ENCODE measurements at regions not wholly inside any gene's neighbourhood (a gene's known extent, or its start where the extent isn't known, plus 50 kb on each side); places are given as distances from the start of the nearest gene placed in this dataset.

DNA sequence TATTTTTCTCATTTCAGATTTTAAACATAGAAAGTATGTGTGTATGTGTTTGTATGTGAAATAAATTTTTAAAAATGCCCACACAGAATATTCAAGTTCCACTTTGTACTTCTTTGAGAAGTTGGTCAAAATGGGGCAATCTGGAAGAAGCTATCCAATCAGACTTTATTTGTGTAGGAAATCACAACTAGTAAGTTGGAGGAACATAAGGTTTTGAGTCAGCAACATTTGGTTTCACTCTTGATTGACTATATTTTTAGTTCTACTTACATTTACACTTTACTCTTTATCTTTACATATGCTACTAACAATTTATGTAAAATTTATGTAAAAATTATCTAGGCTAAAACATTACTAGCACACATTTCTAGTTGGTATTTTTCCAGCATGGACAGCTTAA, 128.1 kb downstream of the ATXN7L3B start:
- TF ChIP-seq EP300 (IDR thresholded peaks at IDR 0.05; ENCODE audit: low read depth in 2 of 2, low read length in 2 of 2) (no peak), EP300 (CRISPR knock-in tag; IDR thresholded peaks at IDR 0.05; ENCODE audit: borderline replicate concordance) (no peak), RELA (CRISPR knock-in tag; IDR thresholded peaks at IDR 0.05) (no peak)

Measured in HepG2 (cell line).